RPMI8226 (cell line): ENCODE measurements at regions not wholly inside any gene's neighbourhood (a gene's known extent, or its start where the extent isn't known, plus 50 kb on each side); places are given as distances from the start of the nearest gene placed in this dataset.

ENCODE experiments used
- DNase-seq: peaks from one replicate; pipeline ENCODE4 v3.0.0-alpha.2; 2015

DNA sequence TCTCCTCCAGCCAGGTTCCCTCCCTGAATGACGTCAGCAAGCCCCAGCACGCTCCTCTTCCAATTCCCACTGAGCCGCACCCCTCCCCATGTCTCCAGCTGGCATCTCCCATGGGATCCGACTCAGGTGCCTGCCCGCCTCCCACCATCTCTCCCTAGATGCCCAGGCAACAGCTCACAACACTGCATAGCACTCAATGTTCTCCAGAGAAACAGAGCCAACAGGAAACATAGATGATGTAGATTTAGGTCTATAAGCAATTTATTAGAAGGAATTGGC, 532.3 kb downstream of the BRD1 start:
- no peak for DNase-seq

DNA sequence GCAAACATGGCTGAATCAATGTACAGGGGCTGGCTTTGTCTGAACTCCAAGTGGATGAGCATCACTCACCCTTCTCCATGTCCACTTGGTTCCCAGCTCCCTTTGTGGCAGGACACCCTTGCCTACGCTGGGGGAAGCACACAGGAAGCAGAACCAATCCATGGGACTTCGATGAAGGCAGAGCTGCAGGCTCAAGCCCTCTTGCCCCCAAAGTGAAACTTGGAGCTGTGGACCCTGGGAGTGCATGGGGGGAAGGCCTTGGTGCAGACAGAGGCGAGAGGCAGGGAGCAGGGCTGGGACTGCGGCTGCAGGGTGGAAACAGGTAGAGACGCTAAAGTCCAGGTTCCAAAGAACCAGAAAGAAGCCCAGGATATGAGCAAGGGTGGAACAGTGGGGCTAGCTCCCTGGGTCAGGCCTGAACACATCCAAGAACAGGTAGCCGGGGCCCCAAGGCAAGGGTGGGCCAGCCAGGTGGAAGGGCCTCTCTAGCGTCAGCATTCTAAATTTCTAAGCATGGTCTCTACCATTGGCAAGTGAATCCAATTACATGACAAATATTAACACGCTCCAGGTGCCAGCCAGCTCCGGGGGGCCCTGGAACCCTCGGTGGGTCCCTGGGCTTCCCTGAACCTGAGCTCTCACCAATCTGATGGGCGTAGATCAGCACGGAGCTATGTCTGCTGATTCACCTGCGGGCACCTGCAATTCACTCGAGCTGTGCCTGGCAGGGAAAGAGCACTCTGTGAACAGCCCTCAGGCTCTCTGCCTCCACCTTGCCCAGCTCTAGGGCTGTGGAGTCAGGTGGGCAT, 532.8 kb downstream of the BRD1 start:
- DNase-seq, result no peak

DNA sequence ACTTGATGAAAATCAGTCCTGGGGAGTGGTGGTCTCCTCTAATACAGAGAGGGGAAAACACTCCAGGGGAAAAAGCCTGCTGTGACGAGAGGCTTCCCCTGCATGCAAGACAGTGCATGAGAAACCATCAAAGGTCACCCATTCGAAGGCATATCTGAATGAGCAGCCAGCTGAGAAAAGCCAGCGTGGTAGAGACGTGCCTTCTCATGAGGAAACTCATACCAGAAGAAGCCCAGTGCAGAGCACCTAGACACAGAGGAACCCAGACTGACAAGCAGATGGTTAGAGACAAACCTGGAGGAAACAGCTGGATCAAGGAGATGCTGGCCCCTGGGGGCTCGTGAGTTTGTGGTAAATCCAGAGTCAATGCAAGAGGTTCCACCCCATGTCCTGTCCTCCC, 534.8 kb downstream of the BRD1 start:
- DNase-seq, result no peak

DNA sequence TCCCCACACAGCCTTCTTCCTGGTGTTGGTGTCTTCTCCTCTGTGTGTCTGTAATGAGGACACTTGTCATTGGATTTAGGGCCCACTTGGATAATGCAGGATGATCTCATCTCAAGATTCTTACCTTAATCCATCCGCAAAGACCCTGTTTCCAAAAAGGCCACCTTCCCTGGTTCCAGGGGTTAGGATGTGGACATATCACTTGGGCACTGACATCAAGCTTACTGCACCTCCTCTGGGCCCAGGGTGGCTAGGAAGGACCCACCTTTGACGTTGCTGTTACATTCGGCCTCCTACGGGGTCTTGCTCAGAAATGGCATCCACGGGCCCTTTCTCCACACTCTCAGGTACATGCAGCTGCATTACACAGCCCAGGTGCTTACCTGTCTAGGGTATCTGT, 535.9 kb downstream of the BRD1 start:
- DNase-seq, result no peak

DNA sequence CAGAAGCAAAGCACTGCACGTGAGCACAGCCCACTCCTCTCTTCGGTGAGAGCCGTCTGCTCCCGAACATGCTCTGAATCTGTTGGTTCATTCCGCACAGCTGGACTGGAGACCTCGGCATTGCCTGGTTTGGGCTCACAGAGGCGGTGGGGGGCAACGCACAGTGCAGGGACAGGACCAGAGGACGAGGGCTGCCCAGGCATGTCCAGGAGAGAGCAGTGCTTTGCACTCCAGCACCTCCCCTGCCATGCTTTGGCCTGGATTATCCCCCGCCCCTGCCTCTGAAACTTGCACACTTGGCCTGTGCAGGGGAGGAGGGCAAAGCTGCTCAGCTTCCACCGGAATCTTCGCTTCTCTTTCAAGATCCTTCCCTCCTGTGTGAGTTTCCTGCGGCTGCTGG, 536.5 kb downstream of the BRD1 start:
- no peak for DNase-seq

DNA sequence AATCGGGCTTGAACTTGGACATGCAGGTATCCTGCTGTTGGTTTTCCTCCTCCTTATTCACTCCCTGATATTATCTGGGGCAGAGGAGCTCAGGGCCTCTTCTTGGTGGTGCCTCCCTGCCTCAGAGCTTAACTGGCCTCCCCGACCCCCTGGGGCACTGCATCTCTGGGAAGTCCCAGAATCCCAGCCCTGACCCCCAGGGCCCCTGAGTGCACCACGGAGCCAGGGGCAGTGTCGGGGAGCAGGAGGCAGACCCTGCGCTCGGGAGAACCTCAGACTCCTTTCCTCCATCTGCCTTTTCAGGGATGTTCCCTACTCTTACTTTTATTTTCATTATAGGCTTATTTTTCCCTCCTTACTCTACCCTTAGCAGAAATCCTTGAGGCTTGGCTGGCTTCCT, 537.0 kb downstream of the BRD1 start:
- no peak for DNase-seq

DNA sequence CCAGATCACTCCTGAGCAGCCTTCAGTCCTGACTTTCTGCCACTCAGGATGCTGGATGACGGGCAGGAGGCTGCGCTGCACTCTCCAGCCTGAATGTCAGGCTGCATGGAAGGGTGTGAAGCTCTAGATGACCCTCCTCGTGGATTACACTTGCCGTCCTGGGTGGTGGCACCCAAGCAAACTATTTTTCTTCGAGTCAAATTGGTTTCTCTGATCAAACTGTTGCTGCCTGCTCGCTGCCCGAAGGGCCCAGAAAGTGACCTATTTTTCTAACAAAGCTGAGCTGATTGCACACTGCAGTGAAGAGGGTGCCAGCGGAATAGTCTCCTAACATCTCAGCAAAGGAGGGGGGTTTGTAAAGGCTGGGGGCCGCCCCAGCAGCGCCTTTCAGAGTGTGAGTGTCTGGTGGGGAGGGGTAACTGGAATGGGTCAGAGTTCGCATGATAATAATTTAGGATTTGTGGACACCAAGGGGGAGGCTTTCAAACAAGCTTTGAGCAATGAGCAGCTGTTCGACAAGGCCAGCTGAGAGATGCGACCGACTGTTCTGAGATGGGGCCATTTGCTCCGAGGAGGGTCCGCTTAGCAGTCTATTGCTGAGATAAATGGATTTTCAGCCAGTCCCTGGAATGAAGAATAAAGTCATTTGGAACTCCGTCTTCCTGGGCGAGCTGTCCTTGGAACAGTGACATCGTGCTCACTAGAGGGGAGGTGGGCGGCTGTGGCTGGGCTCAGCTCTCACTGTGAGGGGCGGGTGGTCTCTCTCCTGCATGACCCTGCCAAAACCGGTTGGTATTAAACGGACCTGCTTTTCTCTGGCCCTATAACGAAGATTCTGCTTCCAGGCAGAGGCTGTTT, 537.6 kb downstream of the BRD1 start:
- no peak for DNase-seq

DNA sequence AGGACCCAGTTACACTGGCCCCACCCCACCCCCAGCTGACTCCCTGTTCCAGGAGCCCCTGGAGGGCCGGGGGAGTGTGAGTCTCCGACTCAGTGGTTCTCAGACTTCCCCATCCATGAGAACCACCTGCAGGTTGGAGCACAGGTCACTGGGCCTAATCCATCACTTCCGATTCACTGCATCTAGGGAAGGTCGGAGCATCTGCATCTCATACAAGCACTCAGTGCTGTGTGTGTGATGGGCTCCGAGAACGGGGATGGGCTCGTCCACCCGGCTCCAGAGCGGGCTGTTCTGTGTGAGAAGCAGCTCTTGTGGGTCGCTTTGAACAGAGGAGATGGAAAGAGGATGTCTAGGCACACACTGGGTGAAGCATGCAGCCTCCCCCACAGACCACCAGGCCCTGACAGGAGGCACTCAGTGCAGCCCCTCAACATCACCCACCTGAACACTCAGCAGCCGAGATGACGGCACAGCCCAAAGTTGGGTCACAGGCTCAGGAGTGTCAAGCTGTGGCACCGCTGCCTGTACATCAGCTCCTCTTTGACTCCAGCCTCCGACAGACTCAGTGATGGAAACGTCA, 541.4 kb downstream of the BRD1 start:
- no peak for DNase-seq

DNA sequence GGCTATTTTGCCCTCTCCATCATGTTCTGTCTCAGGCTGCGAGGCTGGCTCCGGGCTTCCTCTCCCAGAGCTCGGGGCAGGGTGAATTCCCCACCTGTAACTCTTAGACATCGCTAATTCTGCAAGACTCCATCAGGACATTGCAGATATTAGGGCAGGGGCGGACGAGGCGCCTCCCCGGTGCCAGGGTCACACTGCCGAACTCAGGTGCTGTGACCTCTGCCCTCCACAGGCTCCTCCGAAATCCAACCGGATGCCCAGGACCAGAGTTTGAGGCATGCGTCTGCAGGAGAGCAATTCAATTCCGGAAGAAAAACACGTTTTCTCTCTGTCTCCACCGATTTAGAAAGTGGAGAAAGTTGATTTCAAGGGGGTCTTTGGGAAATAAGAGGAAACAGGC, 542.7 kb downstream of the BRD1 start:
- DNase-seq, result no peak

DNA sequence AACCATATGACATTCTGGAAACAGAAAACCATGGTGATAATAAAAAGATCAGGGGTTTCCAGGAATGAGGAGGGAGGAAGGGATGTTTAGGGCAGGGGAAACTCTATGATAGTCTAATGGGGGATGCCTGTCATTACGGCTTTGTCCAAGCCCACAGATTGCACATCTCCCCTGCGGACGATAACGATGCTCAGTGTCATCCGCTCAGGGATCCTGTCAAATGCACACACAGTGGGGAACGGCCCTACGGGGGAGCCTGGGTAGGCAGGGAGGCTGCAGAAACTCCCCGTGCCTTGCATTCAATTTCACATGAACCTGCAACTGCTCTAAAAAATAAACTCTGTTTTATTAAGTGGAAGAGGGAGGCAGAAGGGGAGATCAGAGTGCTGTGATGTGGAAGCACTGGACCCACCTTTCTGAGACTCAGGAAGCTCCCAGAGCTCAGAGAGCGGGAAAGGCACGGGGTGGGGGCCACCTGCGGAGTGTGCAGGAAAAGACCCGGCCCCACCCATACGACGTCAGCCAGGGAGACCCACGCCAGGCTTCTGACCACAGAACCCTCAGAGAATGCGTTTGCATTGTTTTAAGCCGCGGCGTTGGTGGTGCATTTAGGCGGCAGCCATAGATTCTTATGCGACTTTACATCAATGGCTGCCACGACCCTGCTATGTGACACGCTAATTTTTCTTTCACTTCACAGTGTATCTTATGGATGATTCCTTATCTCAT, 543.5 kb downstream of the BRD1 start:
- no peak for DNase-seq

DNA sequence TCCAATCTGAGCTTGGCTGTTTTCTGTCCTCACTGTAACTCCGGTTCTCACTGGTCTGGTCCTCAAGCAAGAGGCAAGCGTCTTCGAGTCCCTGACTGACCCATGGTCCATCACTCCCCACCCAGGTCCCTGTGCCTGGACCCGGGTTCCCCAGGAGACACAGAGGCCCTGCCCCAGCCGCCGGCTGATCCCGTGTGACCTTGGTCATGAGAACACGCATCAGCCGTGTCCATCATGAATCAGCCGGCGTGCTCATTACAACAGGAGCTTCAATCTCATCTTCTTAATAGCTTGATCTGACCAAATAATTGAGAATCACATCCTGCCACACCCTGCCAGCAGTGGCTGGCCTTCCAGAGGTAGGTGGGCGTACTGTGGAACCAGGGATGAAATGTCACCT, 545.1 kb downstream of the BRD1 start:
- no peak for DNase-seq

DNA sequence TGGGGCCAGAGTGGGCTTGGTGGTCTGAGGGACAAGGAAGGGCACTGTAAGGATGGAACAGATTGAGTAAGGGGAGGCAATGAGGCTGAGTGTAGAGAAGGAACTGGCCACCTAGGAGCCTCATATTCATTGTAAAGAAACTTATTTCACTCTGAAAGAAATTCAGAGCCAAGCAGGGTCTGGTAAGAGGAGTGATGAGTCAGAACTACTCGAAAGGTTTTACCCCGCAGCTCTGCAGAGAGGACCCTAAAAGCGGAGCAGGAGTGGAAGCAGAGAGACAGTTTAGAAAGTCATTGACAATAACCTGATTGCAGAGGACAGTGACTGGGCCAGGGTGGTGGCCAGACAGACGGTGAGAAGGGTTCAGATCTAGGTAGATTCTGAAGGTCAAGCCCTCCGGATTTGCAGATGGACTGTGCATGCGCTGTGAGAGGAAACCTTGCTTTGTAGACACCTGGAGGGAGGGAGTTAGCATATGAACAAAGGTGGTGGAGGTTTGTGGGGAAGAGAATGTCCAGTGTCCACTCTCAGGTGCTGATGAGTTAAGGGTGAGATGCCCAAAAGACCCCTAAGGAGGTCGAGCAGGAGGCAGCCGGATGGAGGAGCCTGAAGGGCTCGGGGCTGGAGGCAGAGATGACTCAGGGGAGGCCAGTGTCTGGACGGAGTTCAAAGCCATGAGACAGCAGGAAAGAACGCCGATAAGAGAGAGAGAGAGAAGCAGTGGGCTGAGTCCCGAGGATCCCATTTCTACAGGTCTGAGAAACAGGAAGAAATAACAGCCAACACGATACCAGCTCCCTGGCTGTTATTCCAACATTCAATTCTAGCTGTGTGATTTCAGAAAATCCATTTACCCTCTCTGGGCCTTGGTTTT, 546.0 kb downstream of the BRD1 start:
- DNase-seq, result no peak

DNA sequence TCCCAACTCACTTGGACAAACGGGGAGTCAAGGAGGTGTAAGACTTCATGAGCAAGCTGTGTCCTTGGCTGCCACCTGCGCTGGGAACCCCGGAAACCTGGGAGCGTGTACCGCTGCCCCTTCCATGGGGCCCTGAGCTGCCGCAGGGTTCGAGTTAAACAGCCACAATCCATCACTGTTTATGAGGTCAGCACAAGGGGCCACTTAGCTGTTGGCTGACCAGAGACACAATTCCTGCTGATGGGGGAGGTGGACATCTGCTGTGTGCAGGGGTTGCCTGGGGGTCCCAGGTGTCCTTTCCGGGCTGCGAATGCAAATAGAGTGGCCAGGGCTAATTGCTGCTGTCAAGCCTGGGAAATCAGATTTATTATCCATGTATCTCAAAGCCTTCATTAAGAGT, 549.3 kb downstream of the BRD1 start:
- DNase-seq, result no peak

DNA sequence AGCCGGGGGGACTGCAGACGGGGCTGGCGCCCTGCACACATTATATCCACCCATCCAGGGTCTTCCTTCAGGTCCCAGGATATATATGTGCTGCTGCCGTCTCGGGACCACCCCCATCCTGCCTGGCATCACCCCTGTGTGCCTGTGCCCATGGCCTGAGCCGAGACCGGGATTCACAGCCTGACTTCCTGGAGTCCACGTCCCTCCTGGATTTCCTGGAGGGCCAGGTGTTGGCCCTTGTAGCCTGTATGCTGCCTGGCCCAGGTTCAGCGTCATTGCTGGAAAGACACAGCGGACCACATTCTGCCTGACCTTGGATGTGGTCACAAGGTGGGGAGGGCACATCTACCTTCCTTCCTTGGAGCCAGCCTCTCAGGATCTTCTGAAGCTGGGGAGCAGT, 551.1 kb downstream of the BRD1 start:
- no peak for DNase-seq

DNA sequence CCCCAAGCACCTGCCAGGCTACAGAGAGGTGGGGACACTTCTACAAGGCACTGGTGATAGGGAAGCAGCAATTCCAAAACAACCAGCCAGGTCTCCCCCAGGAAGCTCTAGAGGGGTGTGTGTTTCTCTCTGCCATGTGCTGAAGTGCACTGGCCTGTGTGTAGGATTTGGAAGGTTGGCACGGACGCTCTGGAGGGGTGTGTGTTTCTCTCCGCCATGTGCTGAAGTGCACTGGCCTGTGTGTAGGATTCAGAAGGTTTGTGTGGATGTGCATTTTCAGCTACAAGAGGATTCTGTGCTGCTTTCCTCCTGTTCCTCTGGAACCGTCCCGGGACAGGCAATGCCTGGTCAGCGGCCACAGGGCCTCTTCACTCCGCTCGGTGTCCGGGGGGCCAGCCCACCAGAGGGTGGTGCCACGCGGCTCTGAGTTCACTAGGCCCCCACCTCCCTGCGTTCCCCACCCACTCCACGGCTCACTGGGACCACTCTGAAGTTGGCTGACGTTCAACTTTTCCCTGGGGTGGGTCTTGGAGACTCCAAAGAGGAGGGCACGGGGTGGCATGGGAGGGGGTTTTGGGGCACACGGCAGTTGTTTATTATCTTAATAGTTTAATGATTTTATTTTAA, 552.8 kb downstream of the BRD1 start:
- DNase-seq, result no peak

DNA sequence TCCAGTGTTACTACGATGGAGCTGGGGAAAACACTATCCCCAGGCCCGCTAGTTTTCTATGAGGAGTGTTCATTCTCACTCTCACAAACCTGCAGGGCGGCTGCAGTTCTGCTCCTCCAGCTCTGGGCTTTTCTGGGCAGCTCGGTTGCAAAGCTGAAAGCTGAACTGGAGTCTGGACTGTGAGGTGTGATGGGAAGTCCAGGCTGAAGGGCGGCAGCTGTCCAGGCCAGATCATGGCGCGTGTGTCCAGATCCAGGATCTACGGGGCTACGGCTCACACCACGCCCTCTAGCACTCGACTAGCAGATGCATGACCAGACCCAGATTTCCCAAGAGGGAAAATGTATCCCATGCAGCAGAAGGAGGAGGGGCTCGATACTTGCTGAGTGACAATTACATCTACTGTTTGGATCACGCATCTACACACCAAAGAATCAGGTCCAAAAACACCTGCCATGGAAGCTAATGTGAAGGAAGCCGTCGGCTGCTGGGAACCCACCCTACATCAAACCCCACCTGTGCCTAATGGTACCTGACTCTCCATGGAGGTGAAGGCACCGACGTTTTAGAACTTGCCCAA, 555.0 kb downstream of the BRD1 start:
- DNase-seq, result no peak

DNA sequence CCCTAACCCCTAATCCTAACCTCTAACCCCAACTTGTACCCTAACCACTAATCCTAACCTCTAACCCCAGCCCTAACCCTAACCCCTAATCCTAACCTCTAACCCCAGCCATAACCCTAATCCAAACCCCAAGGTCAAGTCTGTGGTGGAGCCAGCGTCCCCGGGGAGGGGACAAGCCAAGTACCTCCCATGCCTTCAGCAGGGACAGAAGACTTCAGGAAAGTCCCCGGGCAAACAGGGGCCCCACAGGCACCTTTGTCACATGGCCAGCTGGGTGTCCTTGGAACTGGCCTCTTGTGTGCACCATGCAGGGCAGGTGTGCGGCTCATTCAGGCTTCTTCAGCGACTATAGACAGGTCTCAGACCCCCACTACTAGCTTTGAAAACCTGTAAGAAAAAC, 555.8 kb downstream of the BRD1 start:
- DNase-seq, result no peak

DNA sequence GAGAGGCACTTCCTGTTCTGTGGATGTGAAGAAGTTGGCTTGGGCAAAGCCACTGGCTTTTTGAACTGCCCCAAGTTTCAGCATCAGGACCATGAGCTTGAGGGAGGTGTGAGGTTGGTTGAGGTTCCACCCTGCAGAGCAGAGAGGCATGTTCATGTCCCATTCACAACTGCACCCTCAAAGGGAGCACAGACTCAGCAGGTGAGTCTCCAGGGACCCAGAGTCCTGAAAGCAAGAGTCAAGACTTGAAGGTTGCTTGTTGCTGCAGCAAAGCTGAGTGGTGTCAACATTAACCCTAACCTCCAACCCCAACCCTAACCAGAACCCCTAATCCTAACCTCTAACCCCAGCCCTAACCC, 556.3 kb downstream of the BRD1 start:
- no peak for DNase-seq

DNA sequence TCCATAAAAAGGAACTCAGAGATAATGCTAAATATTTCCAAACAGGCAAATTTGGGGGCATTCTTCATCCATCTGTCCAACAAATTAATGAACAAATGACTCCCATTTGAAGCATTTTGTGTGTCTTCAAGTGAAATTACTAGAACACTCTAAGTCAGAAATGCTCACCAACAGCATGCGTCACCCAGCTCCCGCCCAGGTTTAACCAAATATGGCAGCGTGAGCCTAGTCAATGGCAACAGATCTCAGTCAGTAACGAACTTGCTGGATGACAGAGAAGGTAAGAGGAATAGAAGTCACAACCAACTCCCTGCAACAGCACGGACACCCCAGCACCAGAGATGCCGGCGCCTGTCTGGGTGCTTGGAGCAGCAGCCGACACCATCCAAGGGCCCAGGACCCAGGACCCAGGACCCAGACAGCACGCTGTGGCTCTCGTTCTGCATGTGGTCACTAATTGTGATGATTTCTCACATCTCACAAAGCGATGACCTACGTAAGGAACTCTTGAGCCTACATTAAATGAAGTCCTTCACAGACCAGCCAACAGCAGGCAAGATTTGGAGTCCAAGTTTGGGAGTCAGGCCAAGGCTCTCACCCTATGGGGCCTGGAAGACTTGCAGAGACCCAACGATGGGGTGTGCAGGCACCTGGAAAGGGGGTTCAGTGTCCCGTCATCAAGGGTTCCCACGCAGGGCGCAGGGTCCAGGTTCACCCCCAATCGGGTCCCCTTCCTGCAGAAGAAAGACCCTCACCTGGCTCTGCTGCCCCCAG, 556.9 kb downstream of the BRD1 start:
- DNase-seq, result no peak

DNA sequence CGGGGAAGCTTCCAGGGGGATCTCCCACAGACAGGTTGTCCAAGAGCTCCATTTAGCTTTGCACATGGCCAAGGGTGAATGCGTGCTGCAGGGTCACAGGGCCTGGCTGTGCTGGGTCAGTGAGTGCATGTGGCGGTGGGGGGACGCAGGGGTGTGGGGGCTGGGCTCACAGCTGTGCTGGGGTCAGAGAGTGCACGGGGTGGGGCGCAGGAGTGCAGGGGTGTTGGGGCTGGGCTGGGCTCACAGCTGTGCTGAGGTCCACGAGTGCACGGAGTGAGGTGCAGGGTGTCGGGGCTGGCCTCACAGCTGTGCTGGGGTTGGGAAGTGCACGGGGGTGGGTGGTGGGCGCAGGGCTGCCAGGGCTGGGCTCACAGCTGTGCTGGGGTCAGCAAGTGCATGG, 557.7 kb downstream of the BRD1 start:
- DNase-seq, result no peak

DNA sequence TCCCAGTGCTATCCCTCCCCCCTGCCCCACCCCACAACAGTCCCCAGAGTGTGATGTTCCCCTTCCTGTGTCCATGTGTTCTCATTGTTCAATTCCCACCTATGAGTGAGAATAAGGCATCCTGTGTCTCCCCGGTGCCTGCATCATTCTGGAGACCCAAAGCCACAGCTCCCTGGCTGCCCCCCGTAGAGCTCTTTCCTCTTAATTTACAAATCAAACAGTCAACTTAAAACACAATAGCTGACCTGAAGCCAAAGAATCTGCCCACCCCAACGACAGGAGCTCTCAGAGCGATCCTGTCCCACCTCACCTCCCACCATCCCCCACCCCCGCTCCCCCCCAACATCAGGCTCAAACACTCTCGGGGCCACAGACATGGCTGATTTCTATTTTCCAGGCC, 558.3 kb downstream of the BRD1 start:
- DNase-seq, result no peak
